ENCODE measurements at regions not wholly inside any gene's neighbourhood (a gene's known extent, or its start where the extent isn't known, plus 50 kb on each side); places are given as distances from the start of the nearest gene placed in this dataset.

DNA sequence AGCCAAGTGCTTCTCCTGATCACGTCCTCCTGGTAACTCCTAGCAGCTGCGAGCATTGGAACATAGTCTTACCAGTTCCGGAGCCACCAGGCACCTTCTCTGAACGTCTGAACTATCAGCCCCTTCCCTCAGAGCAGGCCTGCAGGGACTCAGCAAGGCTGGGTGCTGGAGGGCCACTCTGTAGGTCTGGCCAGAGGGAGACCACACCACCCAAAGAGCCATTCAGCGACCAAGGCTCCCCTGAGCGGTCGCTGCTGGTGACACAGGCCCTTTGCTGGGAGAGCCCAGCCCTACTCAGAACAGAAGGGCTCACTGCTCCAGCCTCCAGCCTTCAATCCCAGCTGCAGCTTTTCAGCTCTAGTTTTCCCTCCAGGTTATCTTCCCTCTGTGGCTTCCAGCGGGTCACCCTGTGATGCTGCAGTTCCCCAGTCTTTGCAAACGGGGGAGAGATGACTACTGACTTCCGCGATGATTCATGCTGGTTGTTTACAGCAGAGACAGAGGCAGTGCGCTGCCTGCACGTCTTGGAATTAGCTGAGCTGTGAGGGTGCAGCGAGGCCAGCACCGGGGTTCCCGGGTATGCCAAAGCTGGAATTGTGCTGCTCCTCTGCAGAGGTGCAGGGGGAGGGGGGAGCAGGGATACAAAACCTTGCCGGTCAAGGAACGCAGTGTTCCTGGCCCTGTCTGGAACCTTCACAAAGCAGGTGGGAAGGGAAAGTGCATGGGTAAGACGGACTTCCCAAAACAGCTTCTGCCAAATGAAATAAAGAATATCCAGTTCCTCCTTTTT is 161.4 kb downstream of the LY86 start:
- no peak for TF ChIP-seq CTCF (conservative IDR thresholded peaks at IDR 0.05; ENCODE audit: low read depth, low read length)
- no peak overlapping the region for H3K4me3 ChIP-seq (ENCODE audit: low read depth, low read length)
- no peak for DNase-seq (ENCODE audit: low read depth)

DNA sequence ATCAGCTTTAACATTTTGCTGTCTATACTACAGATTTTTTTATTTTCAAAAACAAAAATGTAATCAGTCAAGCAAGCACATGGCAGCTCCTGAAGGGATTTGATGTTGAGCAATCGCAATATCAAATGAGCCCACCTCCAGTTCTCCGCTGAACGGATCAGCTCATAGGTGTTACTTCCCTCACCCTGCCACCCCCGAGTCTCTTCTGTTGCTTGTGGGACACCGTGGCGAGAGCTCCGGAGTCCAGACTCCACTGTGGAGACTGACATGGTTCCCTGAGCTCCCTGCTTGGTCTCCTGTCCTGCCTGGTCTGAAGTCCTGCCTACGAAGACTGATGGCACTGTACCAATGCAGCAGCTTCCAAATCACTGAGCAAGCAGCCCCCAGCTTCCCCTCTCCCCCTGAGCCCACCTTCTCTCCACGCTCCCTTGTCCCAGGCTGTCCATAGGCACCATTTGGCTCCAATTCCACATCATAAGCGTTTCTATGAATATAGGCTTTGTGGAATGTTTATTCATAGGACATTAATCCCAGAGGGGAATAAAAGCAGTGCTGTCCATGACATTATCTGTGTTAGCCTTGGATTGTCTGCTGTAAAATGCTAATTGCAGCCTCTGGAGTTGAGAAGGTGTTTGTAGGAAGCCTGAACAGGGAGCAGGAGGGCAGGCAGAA is 162.2 kb downstream of the LY86 start:
- no peak for TF ChIP-seq CTCF (conservative IDR thresholded peaks at IDR 0.05; ENCODE audit: low read depth, low read length)
- no peak overlapping the region for H3K4me3 ChIP-seq (ENCODE audit: low read depth, low read length)
- no peak for DNase-seq (ENCODE audit: low read depth)

DNA sequence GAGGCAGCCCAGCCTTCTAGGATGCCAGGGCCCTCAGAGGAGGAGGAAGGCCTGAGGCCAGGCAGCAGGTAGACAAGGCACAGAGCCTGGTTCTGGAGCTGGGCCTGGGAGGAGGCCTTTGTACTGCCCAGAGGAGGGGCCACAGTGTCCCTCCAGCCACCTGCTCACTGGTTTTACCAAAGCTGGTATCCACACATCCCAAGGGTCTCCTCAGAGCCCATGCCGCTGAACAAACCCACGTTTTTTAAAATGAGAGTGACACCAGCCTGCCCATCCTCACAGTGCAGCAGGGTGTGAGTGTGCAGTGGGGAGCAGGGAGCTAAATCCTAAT is 162.7 kb downstream of the LY86 start:
- no peak overlapping the region for H3K4me3 ChIP-seq (ENCODE audit: low read depth, low read length)
- no peak for TF ChIP-seq CTCF (conservative IDR thresholded peaks at IDR 0.05; ENCODE audit: low read depth, low read length)
- no peak for DNase-seq (ENCODE audit: low read depth)

DNA sequence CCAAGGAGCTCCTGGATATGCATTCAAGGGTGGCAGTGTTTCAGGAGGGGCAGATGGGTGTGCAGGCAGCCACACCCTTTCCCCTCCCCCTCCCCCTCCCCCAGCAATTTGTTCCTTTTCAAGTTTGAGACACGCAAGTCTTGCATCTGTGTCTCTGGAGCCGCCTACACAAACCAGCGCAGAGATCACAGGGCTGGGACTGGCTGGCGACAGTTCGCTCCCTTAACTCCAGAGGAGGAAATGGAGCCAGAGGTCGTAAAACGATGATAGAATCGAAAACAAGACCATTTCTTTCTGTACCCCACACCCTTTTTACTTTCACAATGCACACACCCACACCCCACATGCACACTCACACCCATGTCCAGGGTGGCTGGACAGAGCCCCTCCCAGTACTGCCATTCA is 163.1 kb downstream of the LY86 start:
- no peak overlapping the region for H3K4me3 ChIP-seq (ENCODE audit: low read depth, low read length)
- DNase-seq (ENCODE audit: low read depth): no peak

DNA sequence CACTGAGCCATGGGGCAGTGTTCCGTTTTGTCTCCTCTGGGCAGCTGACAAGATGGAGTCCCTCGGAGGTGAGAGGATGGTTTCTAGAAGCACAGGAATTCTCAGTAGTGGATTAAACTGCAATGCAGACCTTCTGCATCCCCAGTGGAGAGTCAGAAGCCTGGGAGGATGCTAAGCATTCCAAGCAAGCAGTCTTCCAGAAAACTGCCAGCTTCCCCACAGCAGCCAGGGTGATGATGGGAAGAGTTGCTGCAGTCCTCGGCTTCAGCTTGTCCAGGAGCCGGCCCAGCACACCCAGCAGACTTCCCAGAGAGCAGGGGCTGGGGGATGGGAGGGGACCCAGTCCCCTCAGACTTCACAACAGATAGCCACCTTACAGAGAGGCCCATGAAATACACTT is 163.6 kb downstream of the LY86 start:
- no peak for TF ChIP-seq CTCF (conservative IDR thresholded peaks at IDR 0.05; ENCODE audit: low read depth, low read length)
- peak; percentile 59 for DNase-seq (ENCODE audit: low read depth)
- no peak overlapping the region for H3K4me3 ChIP-seq (ENCODE audit: low read depth, low read length)

More for the DNA sequence above, 163.1 kb downstream of the LY86 start:
- no peak for TF ChIP-seq CTCF (conservative IDR thresholded peaks at IDR 0.05; ENCODE audit: low read depth, low read length)

DNA sequence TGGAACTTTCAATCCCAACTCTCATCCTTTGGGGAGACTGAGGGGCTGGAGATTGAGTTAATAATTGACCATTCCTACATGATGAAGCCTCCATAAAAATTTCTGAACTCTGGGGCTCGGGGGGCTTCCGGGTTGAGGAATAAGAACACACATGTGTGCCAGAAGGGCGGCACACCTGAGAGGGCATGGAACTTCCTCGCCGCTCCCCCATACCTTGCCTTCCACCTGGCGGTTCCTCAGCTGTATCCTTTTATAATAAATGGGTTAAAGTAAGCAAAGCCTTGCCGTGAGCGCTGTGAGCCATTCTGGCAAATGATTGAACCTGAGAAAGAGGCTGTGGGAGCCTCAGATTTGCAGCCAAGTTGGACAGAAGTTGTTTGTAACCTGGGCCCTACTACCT is 164.8 kb downstream of the LY86 start:
- TF ChIP-seq CTCF (conservative IDR thresholded peaks at IDR 0.05; ENCODE audit: low read depth, low read length): no peak

DNA sequence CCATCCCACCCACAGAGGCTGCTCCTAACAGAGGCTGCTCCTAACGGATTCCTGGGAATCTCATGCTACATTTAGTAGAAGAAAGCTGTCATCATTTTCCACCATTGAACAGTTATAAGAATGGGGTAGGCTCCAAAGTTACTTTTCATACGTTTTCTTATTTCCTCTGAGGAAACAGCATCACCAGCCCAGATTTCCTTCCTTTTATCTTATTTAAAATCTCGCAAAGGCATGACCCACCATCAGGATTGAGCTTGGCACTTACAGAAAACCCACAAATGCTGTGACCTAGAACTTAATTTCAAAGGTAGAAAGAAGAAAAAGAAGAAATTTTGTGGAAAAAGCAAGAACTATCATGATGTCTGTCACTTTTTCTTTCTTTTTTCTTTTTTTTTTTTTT is 168.0 kb downstream of the LY86 start:
- no peak for TF ChIP-seq CTCF (conservative IDR thresholded peaks at IDR 0.05; ENCODE audit: low read depth, low read length)
- no peak overlapping the region for H3K4me3 ChIP-seq (ENCODE audit: low read depth, low read length)
- no peak for DNase-seq (ENCODE audit: low read depth)

More for the DNA sequence above, 164.8 kb downstream of the LY86 start:
- DNase-seq (ENCODE audit: low read depth): no peak
- H3K4me3 ChIP-seq (ENCODE audit: low read depth, low read length): no peak overlapping the region

Measured in epithelial cell of proximal tubule (primary cell).